Femur (tissue), 1 donor: ENCODE measurements at regions not wholly inside any gene's neighbourhood (a gene's known extent, or its start where the extent isn't known, plus 50 kb on each side); places are given as distances from the start of the nearest gene placed in this dataset.
A peak's percentile ranks its signal among the peaks of the same experiment; 100 is the strongest.
"Not testable (repeated sequence)": the region's sequence is repeated elsewhere in the genome, so short reads cannot be mapped to it uniquely, and the experiment has no call there.

Experiments
- DNase-seq: peaks from one replicate; pipeline ENCODE4 v3.0.0-alpha.2; 2017

- DNase-seq, result no peak
These were observed 128.6 kb downstream of the RGPD3 start for GRCh38 chr2:106339609-106340008.

- DNase-seq, result no peak
These were observed 129.1 kb downstream of the RGPD3 start for GRCh38 chr2:106339132-106339531.

- peak; percentile 21 for DNase-seq
These were observed 130.2 kb downstream of the RGPD3 start for GRCh38 chr2:106338043-106338442.

- peak; percentile 21 for DNase-seq
These were observed 131.5 kb downstream of the RGPD3 start for GRCh38 chr2:106336737-106337136.

- DNase-seq, result no peak
These were observed 132.1 kb downstream of the RGPD3 start for GRCh38 chr2:106336108-106336507.

GRCh38 chr2:106334802-106335201 is 133.4 kb downstream of the RGPD3 start:
- no peak for DNase-seq

- DNase-seq, result not testable (repeated sequence)
These were observed 134.8 kb downstream of the RGPD3 start for GRCh38 chr2:106333253-106333873.

- DNase-seq, result no peak
These were observed 136.2 kb downstream of the RGPD3 start for GRCh38 chr2:106332054-106332453.

- DNase-seq, result not testable (repeated sequence)
These were observed 136.5 kb upstream of the UXS1 start for GRCh38 chr2:106330384-106331261.

- no peak for DNase-seq
These were observed 129.4 kb upstream of the UXS1 start for GRCh38 chr2:106323337-106324013.

- DNase-seq, result no peak
These were observed 128.2 kb upstream of the UXS1 start for GRCh38 chr2:106322281-106322680.

GRCh38 chr2:106320439-106320838 is 126.3 kb upstream of the UXS1 start:
- not testable (repeated sequence) for DNase-seq

- DNase-seq, result no peak
These were observed 122.8 kb upstream of the UXS1 start for GRCh38 chr2:106316915-106317314.

GRCh38 chr2:106314444-106314843 is 120.3 kb upstream of the UXS1 start:
- DNase-seq, result no peak

GRCh38 chr2:106311041-106311370 is 116.9 kb upstream of the UXS1 start:
- DNase-seq, result no peak

GRCh38 chr2:106307860-106308259 is 113.8 kb upstream of the UXS1 start:
- no peak for DNase-seq

- DNase-seq, result no peak
These were observed 112.3 kb upstream of the UXS1 start for GRCh38 chr2:106306387-106306786.

- no peak for DNase-seq
These were observed 110.6 kb upstream of the UXS1 start for GRCh38 chr2:106304612-106305184.

- DNase-seq, result no peak
These were observed 105.6 kb upstream of the UXS1 start for GRCh38 chr2:106299696-106300095.

GRCh38 chr2:106296182-106296815 is 102.2 kb upstream of the UXS1 start:
- no peak for DNase-seq

GRCh38 chr2:106294182-106294581 is 100.1 kb upstream of the UXS1 start:
- DNase-seq, result no peak

GRCh38 chr2:106293271-106293783 is 99.2 kb upstream of the UXS1 start:
- DNase-seq, result no peak

GRCh38 chr2:106292627-106293026 is 98.5 kb upstream of the UXS1 start:
- DNase-seq, result no peak
